NB4 (cell line): ENCODE measurements at regions not wholly inside any gene's neighbourhood (a gene's known extent, or its start where the extent isn't known, plus 50 kb on each side); places are given as distances from the start of the nearest gene placed in this dataset.
A peak's percentile ranks its signal among the peaks of the same experiment; 100 is the strongest.

Experiments used
- CTCF ChIP-seq: IDR thresholded peaks from one replicate; pipeline ENCODE4 v1.5.1; 2012; ENCODE audit warnings: low read depth, low read length
- MAX ChIP-seq: IDR thresholded peaks from 2 replicates; pipeline ENCODE4 v1.6.1; 2011; ENCODE audit warnings: low read depth, low read length
- MYC ChIP-seq: IDR thresholded peaks from 2 replicates; pipeline ENCODE4 v1.6.1; 2011; ENCODE audit warnings: low read depth, low read length
- POLR2A ChIP-seq: IDR thresholded peaks from 2 replicates; pipeline ENCODE4 v1.6.1; 2011; ENCODE audit warnings: mild to moderate bottlenecking; ENCODE audit not compliant: insufficient read length; ENCODE audit errors: extremely low read depth

GRCh38 chr7:108660465-108660864, 90.8 kb downstream of the DNAJB9 start:
- peak; percentile 29 for TF ChIP-seq CTCF
- no peak for TF ChIP-seq POLR2A
- TF ChIP-seq MAX, result no peak
- TF ChIP-seq MYC, result no peak
